H9 (cell line): ENCODE measurements at regions not wholly inside any gene's neighbourhood (a gene's known extent, or its start where the extent isn't known, plus 50 kb on each side); places are given as distances from the start of the nearest gene placed in this dataset.

ENCODE experiments used
- DNase-seq: peaks from one replicate; pipeline ENCODE4 v3.0.0-alpha.2; 2017
- H2AFZ ChIP-seq: one replicate; pipeline ENCODE4 v1.6.1; 2013; ENCODE audit warnings: mild to moderate bottlenecking, low read length, control low read depth, moderate library complexity
- H2AK5ac ChIP-seq: 2 replicates; pipeline ENCODE4 v1.6.1; 2013; ENCODE audit warnings: low read length, control low read depth, mixed read lengths; ENCODE audit not compliant: insufficient read length
- H2BK120ac ChIP-seq: one replicate; pipeline ENCODE4 v1.6.1; 2013; ENCODE audit warnings: low read depth, mild to moderate bottlenecking, low read length, control low read depth, inconsistent platforms; ENCODE audit not compliant: poor library complexity, severe bottlenecking
- H2BK12ac ChIP-seq: 2 replicates; pipeline ENCODE4 v1.6.1; 2013; ENCODE audit warnings: low read length, control low read depth, mixed read lengths, low read depth; ENCODE audit not compliant: insufficient read length
- H2BK15ac ChIP-seq: 2 replicates; pipeline ENCODE4 v1.6.1; 2013; ENCODE audit warnings: low read depth, low read length, control low read depth
- H2BK20ac ChIP-seq: one replicate; pipeline ENCODE4 v1.6.1; 2013; ENCODE audit warnings: low read depth, mild to moderate bottlenecking, low read length, control low read depth, inconsistent platforms; ENCODE audit not compliant: poor library complexity, severe bottlenecking
- H2BK5ac ChIP-seq: 2 replicates; pipeline ENCODE4 v1.6.1; 2013; ENCODE audit warnings: low read length, control low read depth, mixed read lengths; ENCODE audit not compliant: insufficient read length
- H3K14ac ChIP-seq: 2 replicates; pipeline ENCODE4 v1.6.1; 2013; ENCODE audit warnings: low read length, control low read depth; ENCODE audit not compliant: insufficient read depth
- H3K18ac ChIP-seq: 2 replicates; pipeline ENCODE4 v1.6.1; 2013; ENCODE audit warnings: low read depth, mild to moderate bottlenecking, mixed read lengths, low read length, control low read depth; ENCODE audit not compliant: insufficient read length
- H3K23ac ChIP-seq: 2 replicates; pipeline ENCODE4 v1.6.1; 2013; ENCODE audit warnings: low read length, control low read depth, mixed read lengths, low read depth; ENCODE audit not compliant: insufficient read length
- H3K23me2 ChIP-seq: 2 replicates; pipeline ENCODE4 v1.6.1; 2013; ENCODE audit warnings: low read depth, mild to moderate bottlenecking, mixed read lengths, low read length, control low read depth; ENCODE audit not compliant: insufficient read length, poor library complexity, severe bottlenecking
- H3K27ac ChIP-seq: 2 replicates; pipeline ENCODE4 v1.5.1; 2013; ENCODE audit warnings: low read length, control low read depth, mixed read lengths, low read depth; ENCODE audit not compliant: insufficient read length
- H3K27me3 ChIP-seq: 2 replicates; pipeline ENCODE4 v1.6.1; 2013; ENCODE audit warnings: low read length, control low read depth, inconsistent platforms; ENCODE audit not compliant: insufficient read depth
- H3K4ac ChIP-seq: 2 replicates; pipeline ENCODE4 v1.6.1; 2013; ENCODE audit warnings: low read depth, mild to moderate bottlenecking, control low read depth, inconsistent platforms, low read length, moderate library complexity
- H3K4me1 ChIP-seq: 2 replicates; pipeline ENCODE4 v1.6.1; 2013; ENCODE audit warnings: low read length, control low read depth, inconsistent platforms; ENCODE audit not compliant: insufficient read depth
- H3K4me2 ChIP-seq: 2 replicates; pipeline ENCODE4 v1.6.1; 2013; ENCODE audit warnings: low read length, control low read depth, mixed read lengths; ENCODE audit not compliant: insufficient read length, insufficient read depth
- H3K56ac ChIP-seq: 2 replicates; pipeline ENCODE4 v1.6.1; 2013; ENCODE audit warnings: low read depth, mild to moderate bottlenecking, mixed read lengths, low read length, control low read depth; ENCODE audit not compliant: insufficient read length
- H3K79me1 ChIP-seq: 2 replicates; pipeline ENCODE4 v1.6.1; 2013; ENCODE audit warnings: low read depth, mild to moderate bottlenecking, moderate library complexity, low read length, control low read depth, inconsistent platforms; ENCODE audit not compliant: insufficient read depth, poor library complexity, severe bottlenecking
- H3K79me2 ChIP-seq: 2 replicates; pipeline ENCODE4 v1.6.1; 2013; ENCODE audit warnings: low read length, control low read depth, inconsistent platforms; ENCODE audit not compliant: insufficient read depth
- H3K9ac ChIP-seq: 2 replicates; pipeline ENCODE4 v1.6.1; 2013; ENCODE audit warnings: low read length, control low read depth, mixed read lengths; ENCODE audit not compliant: insufficient read length; ENCODE audit errors: extremely low read depth
- H3K9me3 ChIP-seq: one replicate; pipeline ENCODE4 v1.6.1; 2013; ENCODE audit warnings: low read depth, low read length, inconsistent platforms; ENCODE audit not compliant: control insufficient read depth
- H3T11ph ChIP-seq: one replicate; pipeline ENCODE4 v1.6.1; 2013; ENCODE audit warnings: mild to moderate bottlenecking, low read length, control low read depth, inconsistent platforms
- H4K20me1 ChIP-seq: one replicate; pipeline ENCODE4 v1.6.1; 2013; ENCODE audit not compliant: control insufficient read depth, insufficient read length, insufficient read depth
- H4K5ac ChIP-seq: 2 replicates; pipeline ENCODE4 v1.6.1; 2013; ENCODE audit warnings: low read depth, mild to moderate bottlenecking, mixed read lengths, low read length, control low read depth; ENCODE audit not compliant: insufficient read length
- H4K8ac ChIP-seq: replicated peaks from 2 replicates; pipeline ENCODE4 v1.6.1; 2013; ENCODE audit warnings: low read length, control low read depth, mixed read lengths, low read depth; ENCODE audit not compliant: insufficient read length
- H4K91ac ChIP-seq: 2 replicates; pipeline ENCODE4 v1.6.1; 2013; ENCODE audit warnings: low read depth, mild to moderate bottlenecking, moderate library complexity, mixed read lengths, low read length, control low read depth; ENCODE audit not compliant: insufficient read length
- H3K27ac Mint-ChIP-seq, 3 experiments: 2 replicates in 2 of 3; 3 replicates in 1 of 3; pipeline ENCODE4 v1.8.0; 2020 to 2021; ENCODE audit warnings: mixed read lengths in 3 of 3, mild to moderate bottlenecking in 1 of 3, moderate library complexity in 1 of 3
- H3K27me3 Mint-ChIP-seq: 2 replicates; pipeline ENCODE4 v1.8.0; 2021; ENCODE audit warnings: low read depth, mild to moderate bottlenecking, moderate library complexity, mixed read lengths
- H3K36me3 Mint-ChIP-seq, 3 experiments: 2 replicates in 2 of 3; 3 replicates in 1 of 3; pipeline ENCODE4 v1.8.0; 2020 to 2021; ENCODE audit warnings: low read depth in 3 of 3, mixed read lengths in 3 of 3; ENCODE audit not compliant: insufficient read depth in 1 of 3
- H3K4me1 Mint-ChIP-seq, 2 experiments: 2 replicates each; pipeline ENCODE4 v1.8.0; 2020; ENCODE audit warnings: mixed read lengths in 2 of 2
- H3K4me3 Mint-ChIP-seq, 2 experiments: 2 replicates in 1 of 2; 3 replicates in 1 of 2; pipeline ENCODE4 v1.8.0; 2020 to 2021; ENCODE audit warnings: mild to moderate bottlenecking in 2 of 2, mixed read lengths in 2 of 2, moderate library complexity in 1 of 2
- H3K9me3 Mint-ChIP-seq, 2 experiments: 2 replicates in 1 of 2; 3 replicates in 1 of 2; pipeline ENCODE4 v1.8.0; 2020; ENCODE audit warnings: mild to moderate bottlenecking in 2 of 2, mixed read lengths in 2 of 2, moderate library complexity in 1 of 2
- CTCF ChIP-seq: fragments of 200-600 bp; sonication (generic); conservative IDR thresholded peaks from 3 replicates; pipeline ENCODE4 v1.8.0; 2021; ENCODE audit warnings: antibody characterized with exemption, mild to moderate bottlenecking

- H3K27ac ChIP-seq, result no peak overlapping the region
- H4K20me1 ChIP-seq, result no peaks in the 10 kb centered on the region
- H3K56ac ChIP-seq, result no peak overlapping the region
- no peak overlapping the region for H3T11ph ChIP-seq
- H2BK5ac ChIP-seq, result no peak overlapping the region
- DNase-seq, result no peak
- H2BK12ac ChIP-seq, result no peak overlapping the region
- H4K8ac ChIP-seq, result no peak overlapping the region
- H3K4me3 Mint-ChIP-seq, result no peak overlapping the region
- H2BK15ac ChIP-seq, result no peak overlapping the region
- H3K4ac ChIP-seq, result no peak overlapping the region
- no peak overlapping the region for H2AK5ac ChIP-seq
- H3K14ac ChIP-seq, result no peak overlapping the region
- H3K27ac Mint-ChIP-seq, result no peak overlapping the region
- H3K9me3 ChIP-seq, result no peaks in the 10 kb centered on the region
- no peak overlapping the region for H2BK20ac ChIP-seq
- TF ChIP-seq CTCF, result no peak
- H3K4me1 ChIP-seq, result no peaks in the 10 kb centered on the region
- no peak overlapping the region for H3K18ac ChIP-seq
- no peaks in the 10 kb centered on the region for H3K23me2 ChIP-seq
- no peak overlapping the region for H4K91ac ChIP-seq
- no peaks in the 10 kb centered on the region for H3K79me2 ChIP-seq
- H3K9me3 Mint-ChIP-seq, result peaks cover 0 to 3% of the 10 kb centered on the region in 2 experiments; a peak in 1 of 5 replicates
- H3K79me1 ChIP-seq, result no peaks in the 10 kb centered on the region
- no peaks in the 10 kb centered on the region for H3K36me3 Mint-ChIP-seq
- no peak overlapping the region for H2AFZ ChIP-seq
- H3K23ac ChIP-seq, result no peak overlapping the region
- no peak overlapping the region for H2BK120ac ChIP-seq
- no peaks in the 10 kb centered on the region for H3K4me1 Mint-ChIP-seq
- H3K27me3 ChIP-seq, result no peaks in the 10 kb centered on the region
- H3K9ac ChIP-seq, result no peak overlapping the region
- no peak overlapping the region for H3K4me2 ChIP-seq
- H4K5ac ChIP-seq, result no peak overlapping the region
- no peaks in the 10 kb centered on the region for H3K27me3 Mint-ChIP-seq
Measured at GRCh38 chr6:130303431-130303830, 62.4 kb upstream of the TMEM200A start.
